NT2/D1 (cell line): ENCODE measurements at regions not wholly inside any gene's neighbourhood (a gene's known extent, or its start where the extent isn't known, plus 50 kb on each side); places are given as distances from the start of the nearest gene placed in this dataset.

Source experiments
- SUZ12 ChIP-seq: IDR thresholded peaks from 2 replicates; pipeline ENCODE4 v1.6.1; 2011; ENCODE audit not compliant: insufficient read length, insufficient read depth; ENCODE audit errors: extremely low read depth
- ZNF274 ChIP-seq: IDR thresholded peaks from 2 replicates; pipeline ENCODE4 v1.6.1; 2011; ENCODE audit warnings: mild to moderate bottlenecking, low read depth, low read length

GRCh38 chr3:18735005-18735404, 309.9 kb upstream of the SATB1 start:
- no peak for TF ChIP-seq SUZ12
- TF ChIP-seq ZNF274 = no peak
